Right cardiac atrium (tissue), 5 donors: ENCODE measurements at regions not wholly inside any gene's neighbourhood (a gene's known extent, or its start where the extent isn't known, plus 50 kb on each side); places are given as distances from the start of the nearest gene placed in this dataset.

Source experiments
- ATAC-seq, 2 donors: fragments of 200-7000 bp; cut with Tn5 transposase; one replicate each; pipeline versions ENCODE4 v1.8.0 to v1.9.1; 2020; ENCODE audit warnings: moderate library complexity in 2 of 2, mild to moderate bottlenecking in 1 of 2
- DNase-seq, 3 donors: peaks; one replicate each; pipeline ENCODE4 v3.0.0-alpha.2; 2020
- H3K27ac ChIP-seq: one replicate; pipeline ENCODE4 v1.5.1; 2013; ENCODE audit warnings: mild to moderate bottlenecking, low read length, control low read depth, moderate library complexity
- H3K27me3 ChIP-seq: one replicate; pipeline ENCODE4 v1.6.1; 2013; ENCODE audit not compliant: control insufficient read depth, insufficient read depth
- H3K4me1 ChIP-seq: one replicate; pipeline ENCODE4 v1.6.1; 2013; ENCODE audit warnings: low read length; ENCODE audit not compliant: control insufficient read depth, insufficient read depth
- H3K4me3 ChIP-seq: one replicate; pipeline ENCODE4 v1.5.1; 2013; ENCODE audit warnings: low read length, control low read depth
- H3K9me3 ChIP-seq: one replicate; pipeline ENCODE4 v1.6.1; 2013; ENCODE audit warnings: low read length; ENCODE audit not compliant: control insufficient read depth
- WGBS: extraction: QIAGEN DNeasy Blood & Tissue Kit; methylation state at CpG from one replicate; pipeline ENCODE4 v1.1.7; 2013; 5-methylcytosine and 5-hydroxymethylcytosine counted together
- intact Hi-C, 4 donors: fragments of 100-400 bp; cut with DNase I; formaldehyde crosslinking; loops; one replicate each; pipeline versions ENCODE4 v1.11.0 to v1.14.0; 2022 to 2023
- donor health status: healthy with polysubstance abuse.
- donor health status: DM: no; HTN: yes; CAD: no.
- donor health status: DM: no; HTN: no; CAD: no.
- donor health status: DM: no; HTN: yes; CAD: no; lungs with severe emphysema.
- donor health status: DM: yes; HTN: yes; CAD: no.

GRCh38 chr10:2464483-2464882 lies 602.9 kb upstream of the PFKP start:
- no peak overlapping the region for H3K27ac ChIP-seq
- no peak for DNase-seq
- no peaks in the 10 kb centered on the region for H3K4me1 ChIP-seq

DNA sequence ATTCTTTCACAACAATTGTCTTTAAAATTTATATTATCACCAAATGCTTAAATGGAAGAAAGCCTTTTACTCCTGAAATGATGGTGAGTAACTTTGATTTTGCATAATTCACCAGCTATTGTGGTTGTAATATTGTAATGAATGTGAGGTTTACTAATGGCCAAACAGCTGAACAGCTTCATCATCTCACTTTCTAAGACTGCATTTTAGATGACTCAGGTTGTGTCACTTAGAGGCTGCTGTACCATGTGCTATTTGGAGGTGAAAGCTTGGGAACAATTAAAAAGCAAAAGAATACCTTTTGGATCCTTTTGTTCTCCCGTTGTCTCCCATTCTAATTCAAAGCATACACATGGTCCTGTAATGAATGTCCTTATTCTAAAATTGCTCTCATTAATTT lies 604.0 kb upstream of the PFKP start:
- H3K4me3 ChIP-seq, result no peak overlapping the region
- no peak overlapping the region for H3K27ac ChIP-seq
- 71% methylated on average over 1 of the region's 1 CpG for WGBS
- no peaks in the 10 kb centered on the region for H3K27me3 ChIP-seq
- ATAC-seq, result no peak
- H3K9me3 ChIP-seq, result no peaks in the 10 kb centered on the region
- DNase-seq, result no peak
- no peaks in the 10 kb centered on the region for H3K4me1 ChIP-seq
- intact Hi-C loops, result no loop called here

More at GRCh38 chr10:2464483-2464882, 602.9 kb upstream of the PFKP start:
- no peak for ATAC-seq
- no peak overlapping the region for H3K4me3 ChIP-seq
- intact Hi-C loops, result no loop called here
- H3K27me3 ChIP-seq, result no peaks in the 10 kb centered on the region
- H3K9me3 ChIP-seq, result no peaks in the 10 kb centered on the region

DNA sequence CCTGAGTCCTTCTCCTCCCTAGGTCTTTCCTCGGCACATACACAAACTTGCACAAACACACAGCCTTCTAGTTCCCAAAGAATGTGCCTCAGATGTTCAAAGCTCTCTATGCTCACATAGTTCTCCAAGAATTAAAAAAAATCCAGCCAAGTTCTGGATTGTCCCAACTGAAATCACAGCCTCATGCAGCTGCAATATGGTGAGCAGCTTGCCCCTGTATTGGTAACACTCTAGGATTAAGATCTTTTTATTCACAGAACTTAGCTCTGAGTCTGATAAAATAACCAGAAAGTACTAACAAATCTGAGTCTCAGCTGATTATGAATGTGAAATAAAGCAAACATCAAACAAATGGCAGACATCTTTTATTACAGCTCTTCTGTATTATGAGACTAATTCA lies 604.8 kb upstream of the PFKP start:
- Histone ChIP-seq H3K27me3 (no peaks in the 10 kb centered on the region), H3K4me3 (no peak overlapping the region), H3K4me1 (no peaks in the 10 kb centered on the region), H3K27ac (no peak overlapping the region), H3K9me3 (no peaks in the 10 kb centered on the region)
- intact Hi-C loops, result no loop called here
- ATAC-seq (no peak), DNase-seq (no peak)
- 71% methylated on average over 1 of the region's 1 CpG for WGBS

DNA sequence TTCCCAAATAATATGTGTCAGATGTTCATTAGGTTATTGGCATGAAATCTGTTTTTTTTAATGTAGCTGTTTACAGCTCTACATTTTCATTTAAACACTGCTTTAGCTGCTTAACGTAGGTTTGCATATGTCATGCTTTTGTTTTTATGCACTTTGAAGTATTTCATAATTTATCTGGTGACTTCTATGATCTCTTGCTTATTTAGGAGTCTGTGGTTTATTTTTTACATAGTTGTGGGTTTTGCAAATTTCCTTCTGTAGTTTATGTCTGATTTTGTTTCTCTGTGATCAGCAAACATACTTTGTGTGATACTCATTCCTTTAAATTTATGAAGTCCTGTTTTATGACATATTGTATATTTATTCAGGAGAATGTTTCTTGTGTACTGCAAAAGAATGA lies 606.5 kb upstream of the PFKP start:
- no peak for ATAC-seq
- no peak for DNase-seq
- intact Hi-C loops, result no loop called here
- Histone ChIP-seq H3K27ac (no peak overlapping the region), H3K4me1 (no peaks in the 10 kb centered on the region), H3K4me3 (no peak overlapping the region), H3K27me3 (no peaks in the 10 kb centered on the region), H3K9me3 (no peaks in the 10 kb centered on the region)
- 75% methylated on average over 1 of the region's 1 CpG for WGBS

DNA sequence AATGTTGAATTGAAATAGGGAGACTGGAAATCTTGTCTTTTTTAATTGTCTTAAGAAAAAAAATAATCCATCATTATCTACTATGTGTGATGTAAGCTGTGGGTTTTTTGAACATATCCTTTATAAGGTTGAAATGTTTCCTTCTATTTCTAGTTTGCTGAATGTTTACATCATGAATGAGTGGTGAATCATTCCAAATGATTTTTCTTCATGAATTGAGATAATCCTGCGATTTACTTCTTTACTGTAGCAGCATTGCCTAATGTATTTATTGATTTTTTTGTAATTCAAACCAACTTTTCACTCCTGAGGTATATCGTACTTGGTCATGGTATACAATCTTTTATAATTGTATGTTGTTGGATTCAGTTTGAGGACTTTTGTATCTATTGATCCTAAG lies 607.6 kb upstream of the PFKP start:
- WGBS, result 74% methylated on average over 2 of the region's 2 CpGs
- ATAC-seq, result no peak

GRCh38 chr10:2456834-2457233 lies 610.5 kb upstream of the PFKP start:
- H3K27me3 ChIP-seq, result no peaks in the 10 kb centered on the region
- ATAC-seq, result no peak
- no peak overlapping the region for H3K4me3 ChIP-seq
- H3K27ac ChIP-seq, result no peak overlapping the region
- 62% methylated on average over 7 of the region's 7 CpGs for WGBS
- H3K4me1 ChIP-seq, result no peaks in the 10 kb centered on the region
- H3K9me3 ChIP-seq, result no peaks in the 10 kb centered on the region
- intact Hi-C loops, result no loop called here
- no peak for DNase-seq

More for the DNA sequence above, 607.6 kb upstream of the PFKP start:
- Histone ChIP-seq H3K4me1 (no peaks in the 10 kb centered on the region), H3K4me3 (no peak overlapping the region), H3K27me3 (no peaks in the 10 kb centered on the region), H3K9me3 (no peaks in the 10 kb centered on the region), H3K27ac (no peak overlapping the region)
- intact Hi-C loops, result no loop called here
- no peak for DNase-seq

GRCh38 chr10:2445370-2445769 lies 622.0 kb upstream of the PFKP start:
- H3K4me3 ChIP-seq, result no peak overlapping the region
- intact Hi-C loops, result no loop called here
- DNase-seq (no peak), ATAC-seq (no peak)
- no peaks in the 10 kb centered on the region for H3K27me3 ChIP-seq
- H3K9me3 ChIP-seq, result no peaks in the 10 kb centered on the region
- no peak overlapping the region for H3K27ac ChIP-seq
- H3K4me1 ChIP-seq, result no peaks in the 10 kb centered on the region
- 78% methylated on average over 10 of the region's 10 CpGs for WGBS

DNA sequence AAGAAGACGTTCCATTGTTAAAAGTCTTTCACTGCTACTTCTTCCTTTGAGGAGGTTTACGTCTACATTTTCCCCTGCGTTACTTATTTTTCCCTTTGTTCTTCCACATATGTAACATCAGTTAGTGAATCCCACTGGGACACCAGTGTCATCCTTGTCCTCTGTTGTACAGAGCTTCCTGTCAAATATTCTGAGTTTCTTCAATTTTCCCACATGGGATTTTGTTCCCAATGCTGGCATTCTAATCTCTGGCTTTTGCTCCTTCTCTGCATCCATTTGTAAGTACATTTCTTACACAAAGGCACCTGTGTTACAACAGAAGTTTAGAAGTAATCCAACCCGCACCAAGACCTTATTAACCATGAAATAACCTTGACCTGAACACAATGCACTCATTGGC lies 627.4 kb upstream of the PFKP start:
- H3K27me3 ChIP-seq, result no peaks in the 10 kb centered on the region
- no peaks in the 10 kb centered on the region for H3K4me1 ChIP-seq
- intact Hi-C loops, result no loop called here
- DNase-seq (no peak), ATAC-seq (no peak)
- WGBS, result 60% methylated on average over 4 of the region's 4 CpGs
- H3K27ac ChIP-seq, result no peak overlapping the region
- H3K4me3 ChIP-seq, result no peak overlapping the region
- H3K9me3 ChIP-seq, result no peaks in the 10 kb centered on the region

GRCh38 chr10:2439000-2439399 lies 628.3 kb upstream of the PFKP start:
- H3K27me3 ChIP-seq, result no peaks in the 10 kb centered on the region
- no peak overlapping the region for H3K4me3 ChIP-seq
- DNase-seq, result no peak
- no peak for ATAC-seq
- intact Hi-C loops, result no loop called here
- no peak overlapping the region for H3K27ac ChIP-seq
- 70% methylated on average over 8 of the region's 8 CpGs for WGBS
- no peaks in the 10 kb centered on the region for H3K4me1 ChIP-seq
- no peaks in the 10 kb centered on the region for H3K9me3 ChIP-seq

GRCh38 chr10:2438248-2438939 lies 629.0 kb upstream of the PFKP start:
- intact Hi-C loops, result no loop called here
- DNase-seq (no peak), ATAC-seq (no peak)
- 65% methylated on average over 7 of the region's 7 CpGs for WGBS
- no peak overlapping the region for H3K4me3 ChIP-seq
- H3K27me3 ChIP-seq, result no peaks in the 10 kb centered on the region
- H3K27ac ChIP-seq, result no peak overlapping the region
- H3K9me3 ChIP-seq, result no peaks in the 10 kb centered on the region
- H3K4me1 ChIP-seq, result no peaks in the 10 kb centered on the region

DNA sequence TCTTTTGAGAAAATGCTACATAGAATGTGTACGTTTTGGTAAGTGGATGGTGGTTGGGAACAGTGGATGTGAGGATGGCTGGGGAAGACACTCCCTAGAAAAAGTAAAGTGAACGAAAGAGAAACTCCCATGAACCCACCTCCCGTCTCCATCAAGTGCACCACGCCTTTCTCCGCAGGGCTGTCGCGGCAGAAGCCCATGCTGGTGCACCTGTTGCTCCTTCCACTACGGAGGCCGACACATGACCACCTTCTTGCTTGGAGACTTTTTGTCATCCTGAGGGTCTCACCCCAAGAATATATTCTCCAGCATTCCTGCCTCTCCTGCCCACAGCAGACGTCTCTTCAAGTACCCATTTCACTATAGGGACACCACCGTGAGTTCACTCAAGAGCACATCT lies 630.4 kb upstream of the PFKP start:
- H3K27ac ChIP-seq, result no peak overlapping the region
- WGBS, result 88% methylated on average over 11 of the region's 11 CpGs
- no peaks in the 10 kb centered on the region for H3K4me1 ChIP-seq
- no peaks in the 10 kb centered on the region for H3K9me3 ChIP-seq
- no peak for DNase-seq
- intact Hi-C loops, result no loop called here
- ATAC-seq, result no peak
- H3K4me3 ChIP-seq, result no peak overlapping the region
- no peaks in the 10 kb centered on the region for H3K27me3 ChIP-seq

GRCh38 chr10:2431961-2432360 lies 635.4 kb upstream of the PFKP start:
- ATAC-seq, result no peak
- Histone ChIP-seq H3K27ac (no peak overlapping the region), H3K4me1 (no peaks in the 10 kb centered on the region), H3K27me3 (no peaks in the 10 kb centered on the region), H3K9me3 (no peaks in the 10 kb centered on the region), H3K4me3 (no peak overlapping the region)
- 73% methylated on average over 5 of the region's 5 CpGs for WGBS
- no peak for DNase-seq
- intact Hi-C loops, result no loop called here
